ENCODE measurements at regions not wholly inside any gene's neighbourhood (a gene's known extent, or its start where the extent isn't known, plus 50 kb on each side); places are given as distances from the start of the nearest gene placed in this dataset.

DNA sequence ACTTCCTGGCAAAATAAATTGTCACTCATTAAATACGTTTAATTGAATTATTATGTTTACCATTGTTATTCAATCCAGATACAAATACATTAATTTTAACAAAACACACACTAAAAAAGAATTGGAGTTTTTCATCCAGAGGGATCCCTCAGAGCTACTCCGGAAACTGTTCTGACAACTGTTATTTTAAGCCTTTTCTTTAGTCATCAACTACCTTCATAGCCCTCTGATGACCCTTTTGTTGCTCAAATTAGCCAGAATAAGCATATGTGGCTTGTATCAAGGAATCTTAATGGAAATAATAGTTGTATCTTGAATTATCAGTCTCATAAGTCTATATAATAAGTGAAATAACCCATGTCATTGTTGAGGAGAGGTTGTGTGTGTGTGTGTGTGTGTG, 405.4 kb upstream of the FAT3 start:
- no peak for TF ChIP-seq FOXJ3 (CRISPR knock-in tag; IDR thresholded peaks at IDR 0.05)
- TF ChIP-seq, protein P1, sequence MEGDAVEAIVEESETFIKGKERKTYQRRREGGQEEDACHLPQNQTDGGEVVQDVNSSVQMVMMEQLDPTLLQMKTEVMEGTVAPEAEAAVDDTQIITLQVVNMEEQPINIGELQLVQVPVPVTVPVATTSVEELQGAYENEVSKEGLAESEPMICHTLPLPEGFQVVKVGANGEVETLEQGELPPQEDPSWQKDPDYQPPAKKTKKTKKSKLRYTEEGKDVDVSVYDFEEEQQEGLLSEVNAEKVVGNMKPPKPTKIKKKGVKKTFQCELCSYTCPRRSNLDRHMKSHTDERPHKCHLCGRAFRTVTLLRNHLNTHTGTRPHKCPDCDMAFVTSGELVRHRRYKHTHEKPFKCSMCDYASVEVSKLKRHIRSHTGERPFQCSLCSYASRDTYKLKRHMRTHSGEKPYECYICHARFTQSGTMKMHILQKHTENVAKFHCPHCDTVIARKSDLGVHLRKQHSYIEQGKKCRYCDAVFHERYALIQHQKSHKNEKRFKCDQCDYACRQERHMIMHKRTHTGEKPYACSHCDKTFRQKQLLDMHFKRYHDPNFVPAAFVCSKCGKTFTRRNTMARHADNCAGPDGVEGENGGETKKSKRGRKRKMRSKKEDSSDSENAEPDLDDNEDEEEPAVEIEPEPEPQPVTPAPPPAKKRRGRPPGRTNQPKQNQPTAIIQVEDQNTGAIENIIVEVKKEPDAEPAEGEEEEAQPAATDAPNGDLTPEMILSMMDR (IDR thresholded peaks at IDR 0.05), result no peak
- TF ChIP-seq TAF1 (IDR thresholded peaks at IDR 0.05; ENCODE audit: borderline replicate concordance, low read depth, low read length), result no peak
- TF ChIP-seq CHD2 (IDR thresholded peaks at IDR 0.05; ENCODE audit: low read length, partially characterized antibody), result no peak
- no peak for TF ChIP-seq EP300 (IDR thresholded peaks at IDR 0.05; ENCODE audit: borderline replicate concordance in 1 of 2, low read depth in 1 of 2, low read length in 1 of 2)
- TF ChIP-seq, protein P2, sequence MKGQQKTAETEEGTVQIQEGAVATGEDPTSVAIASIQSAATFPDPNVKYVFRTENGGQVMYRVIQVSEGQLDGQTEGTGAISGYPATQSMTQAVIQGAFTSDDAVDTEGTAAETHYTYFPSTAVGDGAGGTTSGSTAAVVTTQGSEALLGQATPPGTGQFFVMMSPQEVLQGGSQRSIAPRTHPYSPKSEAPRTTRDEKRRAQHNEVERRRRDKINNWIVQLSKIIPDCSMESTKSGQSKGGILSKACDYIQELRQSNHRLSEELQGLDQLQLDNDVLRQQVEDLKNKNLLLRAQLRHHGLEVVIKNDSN (IDR thresholded peaks at IDR 0.05; ENCODE audit: borderline replicate concordance, low read depth), result no peak
- TF ChIP-seq TEAD4 (IDR thresholded peaks at IDR 0.05; ENCODE audit: borderline replicate concordance, insufficient read depth), result no peak
- TF ChIP-seq ELF1 (IDR thresholded peaks at IDR 0.05), result no peak
- TF ChIP-seq SIN3A (IDR thresholded peaks at IDR 0.05; ENCODE audit: borderline replicate concordance, low read depth, low read length), result no peak
- TF ChIP-seq NFIC (IDR thresholded peaks at IDR 0.05; ENCODE audit: borderline replicate concordance), result no peak
- TF ChIP-seq, protein P3, sequence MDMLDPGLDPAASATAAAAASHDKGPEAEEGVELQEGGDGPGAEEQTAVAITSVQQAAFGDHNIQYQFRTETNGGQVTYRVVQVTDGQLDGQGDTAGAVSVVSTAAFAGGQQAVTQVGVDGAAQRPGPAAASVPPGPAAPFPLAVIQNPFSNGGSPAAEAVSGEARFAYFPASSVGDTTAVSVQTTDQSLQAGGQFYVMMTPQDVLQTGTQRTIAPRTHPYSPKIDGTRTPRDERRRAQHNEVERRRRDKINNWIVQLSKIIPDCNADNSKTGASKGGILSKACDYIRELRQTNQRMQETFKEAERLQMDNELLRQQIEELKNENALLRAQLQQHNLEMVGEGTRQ (IDR thresholded peaks at IDR 0.05; ENCODE audit: borderline replicate concordance, low read depth, low read length), result no peak
- TF ChIP-seq RFX5 (IDR thresholded peaks at IDR 0.05; ENCODE audit: low read length), result no peak
- TF ChIP-seq RAD21 (IDR thresholded peaks at IDR 0.05; ENCODE audit: low read length), result no peak
- TF ChIP-seq, protein P4, sequence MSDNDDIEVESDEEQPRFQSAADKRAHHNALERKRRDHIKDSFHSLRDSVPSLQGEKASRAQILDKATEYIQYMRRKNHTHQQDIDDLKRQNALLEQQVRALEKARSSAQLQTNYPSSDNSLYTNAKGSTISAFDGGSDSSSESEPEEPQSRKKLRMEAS (IDR thresholded peaks at IDR 0.05; ENCODE audit: low read depth), result no peak

Measured in SK-N-SH (cell line).